ENCODE measurements at regions not wholly inside any gene's neighbourhood (a gene's known extent, or its start where the extent isn't known, plus 50 kb on each side); places are given as distances from the start of the nearest gene placed in this dataset.

GRCh38 chr6:164214066-164214465 is 799.5 kb downstream of the QKI start:
- H3K4me1 ChIP-seq (ENCODE audit: control insufficient read depth, insufficient read depth, low read length), result peaks cover 7% of the 10 kb centered on the region
- no peak overlapping the region for H3K4me3 ChIP-seq (ENCODE audit: low read length)
- no peaks in the 10 kb centered on the region for H3K9me3 ChIP-seq (replicated peaks; ENCODE audit: control insufficient read depth, low read depth, low read length)
- DNase-seq, result peak; percentile 13
- WGBS (ENCODE audit: insufficient coverage), result 51% methylated on average over 2 of the region's 8 CpGs
- no peaks in the 10 kb centered on the region for H3K27me3 ChIP-seq (ENCODE audit: control insufficient read depth, insufficient read depth, low read length)
- no peaks in the 10 kb centered on the region for H3K36me3 ChIP-seq (ENCODE audit: control insufficient read depth, insufficient read depth, low read length)
- H3K27ac ChIP-seq (ENCODE audit: low read length), result no peak overlapping the region

GRCh38 chr6:164211254-164211653 is 796.7 kb downstream of the QKI start:
- no peaks in the 10 kb centered on the region for H3K36me3 ChIP-seq (ENCODE audit: control insufficient read depth, insufficient read depth, low read length)
- WGBS (ENCODE audit: insufficient coverage), result 86% methylated on average over 1 of the region's 3 CpGs
- no peak for DNase-seq

GRCh38 chr6:164210783-164211182 is 796.3 kb downstream of the QKI start:
- no peak overlapping the region for H3K27ac ChIP-seq (ENCODE audit: low read length)
- no peak overlapping the region for H3K4me3 ChIP-seq (ENCODE audit: low read length)
- no peaks in the 10 kb centered on the region for H3K36me3 ChIP-seq (ENCODE audit: control insufficient read depth, insufficient read depth, low read length)
- no peaks in the 10 kb centered on the region for H3K9me3 ChIP-seq (replicated peaks; ENCODE audit: control insufficient read depth, low read depth, low read length)
- no peaks in the 10 kb centered on the region for H3K27me3 ChIP-seq (ENCODE audit: control insufficient read depth, insufficient read depth, low read length)
- no peak for DNase-seq
- H3K4me1 ChIP-seq (ENCODE audit: control insufficient read depth, insufficient read depth, low read length), result peaks cover 2% of the 10 kb centered on the region
- WGBS (ENCODE audit: insufficient coverage), result 93% methylated on average over 2 of the region's 5 CpGs

More at GRCh38 chr6:164211254-164211653, 796.7 kb downstream of the QKI start:
- peaks cover 2% of the 10 kb centered on the region for H3K4me1 ChIP-seq (ENCODE audit: control insufficient read depth, insufficient read depth, low read length)
- no peak overlapping the region for H3K4me3 ChIP-seq (ENCODE audit: low read length)
- H3K9me3 ChIP-seq (replicated peaks; ENCODE audit: control insufficient read depth, low read depth, low read length), result no peaks in the 10 kb centered on the region
- no peaks in the 10 kb centered on the region for H3K27me3 ChIP-seq (ENCODE audit: control insufficient read depth, insufficient read depth, low read length)
- H3K27ac ChIP-seq (ENCODE audit: low read length), result no peak overlapping the region

- 57% methylated on average over 1 of the region's 2 CpGs for WGBS (ENCODE audit: insufficient coverage)
These were observed 795.8 kb downstream of the QKI start for GRCh38 chr6:164210323-164210722.

GRCh38 chr6:164208371-164208770 is 793.9 kb downstream of the QKI start:
- Histone ChIP-seq H3K27me3 (ENCODE audit: control insufficient read depth, insufficient read depth, low read length) (no peaks in the 10 kb centered on the region), H3K9me3 (replicated peaks; ENCODE audit: control insufficient read depth, low read depth, low read length) (no peaks in the 10 kb centered on the region), H3K27ac (ENCODE audit: low read length) (no peak overlapping the region), H3K4me3 (ENCODE audit: low read length) (no peak overlapping the region), H3K36me3 (ENCODE audit: control insufficient read depth, insufficient read depth, low read length) (no peaks in the 10 kb centered on the region), H3K4me1 (ENCODE audit: control insufficient read depth, insufficient read depth, low read length) (no peaks in the 10 kb centered on the region)
- 67% methylated on average over 1 of the region's 8 CpGs for WGBS (ENCODE audit: insufficient coverage)
- no peak for DNase-seq

More at GRCh38 chr6:164210323-164210722, 795.8 kb downstream of the QKI start:
- H3K4me1 ChIP-seq (ENCODE audit: control insufficient read depth, insufficient read depth, low read length), result peaks cover 2% of the 10 kb centered on the region
- H3K36me3 ChIP-seq (ENCODE audit: control insufficient read depth, insufficient read depth, low read length), result no peaks in the 10 kb centered on the region
- no peaks in the 10 kb centered on the region for H3K27me3 ChIP-seq (ENCODE audit: control insufficient read depth, insufficient read depth, low read length)
- no peaks in the 10 kb centered on the region for H3K9me3 ChIP-seq (replicated peaks; ENCODE audit: control insufficient read depth, low read depth, low read length)
- no peak overlapping the region for H3K4me3 ChIP-seq (ENCODE audit: low read length)
- no peak for DNase-seq
- no peak overlapping the region for H3K27ac ChIP-seq (ENCODE audit: low read length)

GRCh38 chr6:164206807-164207423 is 792.4 kb downstream of the QKI start:
- no peaks in the 10 kb centered on the region for H3K4me1 ChIP-seq (ENCODE audit: control insufficient read depth, insufficient read depth, low read length)
- no peak for DNase-seq
- no peaks in the 10 kb centered on the region for H3K36me3 ChIP-seq (ENCODE audit: control insufficient read depth, insufficient read depth, low read length)
- 60% methylated on average over 1 of the region's 2 CpGs for WGBS (ENCODE audit: insufficient coverage)
- no peak overlapping the region for H3K4me3 ChIP-seq (ENCODE audit: low read length)
- H3K27me3 ChIP-seq (ENCODE audit: control insufficient read depth, insufficient read depth, low read length), result no peaks in the 10 kb centered on the region
- no peaks in the 10 kb centered on the region for H3K9me3 ChIP-seq (replicated peaks; ENCODE audit: control insufficient read depth, low read depth, low read length)
- H3K27ac ChIP-seq (ENCODE audit: low read length), result no peak overlapping the region

- Histone ChIP-seq H3K36me3 (ENCODE audit: control insufficient read depth, insufficient read depth, low read length) (no peaks in the 10 kb centered on the region), H3K9me3 (replicated peaks; ENCODE audit: control insufficient read depth, low read depth, low read length) (no peaks in the 10 kb centered on the region), H3K27me3 (ENCODE audit: control insufficient read depth, insufficient read depth, low read length) (no peaks in the 10 kb centered on the region), H3K4me3 (ENCODE audit: low read length) (no peak overlapping the region), H3K4me1 (ENCODE audit: control insufficient read depth, insufficient read depth, low read length) (peaks cover 6% of the 10 kb centered on the region), H3K27ac (ENCODE audit: low read length) (no peak overlapping the region)
- no CpG with 5 or more reads among the region's 1 CpG for WGBS (ENCODE audit: insufficient coverage)
- no peak for DNase-seq
These were observed 785.6 kb downstream of the QKI start for GRCh38 chr6:164200071-164200470.

- H3K27ac ChIP-seq (ENCODE audit: low read length), result no peak overlapping the region
- peaks cover 7% of the 10 kb centered on the region for H3K4me1 ChIP-seq (ENCODE audit: control insufficient read depth, insufficient read depth, low read length)
- WGBS (ENCODE audit: insufficient coverage), result no CpG with 5 or more reads among the region's 1 CpG
- H3K36me3 ChIP-seq (ENCODE audit: control insufficient read depth, insufficient read depth, low read length), result no peaks in the 10 kb centered on the region
- H3K4me3 ChIP-seq (ENCODE audit: low read length), result no peak overlapping the region
- H3K9me3 ChIP-seq (replicated peaks; ENCODE audit: control insufficient read depth, low read depth, low read length), result no peaks in the 10 kb centered on the region
- H3K27me3 ChIP-seq (ENCODE audit: control insufficient read depth, insufficient read depth, low read length), result no peaks in the 10 kb centered on the region
- peak; percentile 51 for DNase-seq
These were observed 781.4 kb downstream of the QKI start for GRCh38 chr6:164195942-164196281.

GRCh38 chr6:164195278-164195941 is 780.9 kb downstream of the QKI start:
- Histone ChIP-seq H3K4me1 (ENCODE audit: control insufficient read depth, insufficient read depth, low read length) (peaks cover 7% of the 10 kb centered on the region), H3K9me3 (replicated peaks; ENCODE audit: control insufficient read depth, low read depth, low read length) (no peaks in the 10 kb centered on the region), H3K27ac (ENCODE audit: low read length) (peak overlapping the region; percentile 13), H3K27me3 (ENCODE audit: control insufficient read depth, insufficient read depth, low read length) (no peaks in the 10 kb centered on the region), H3K4me3 (ENCODE audit: low read length) (no peak overlapping the region), H3K36me3 (ENCODE audit: control insufficient read depth, insufficient read depth, low read length) (no peaks in the 10 kb centered on the region)
- DNase-seq, result peak; percentile 72
- 100% methylated on average over 1 of the region's 6 CpGs for WGBS (ENCODE audit: insufficient coverage)

GRCh38 chr6:164188861-164189260 is 774.3 kb downstream of the QKI start:
- H3K27me3 ChIP-seq (ENCODE audit: control insufficient read depth, insufficient read depth, low read length), result no peaks in the 10 kb centered on the region
- no peak overlapping the region for H3K4me3 ChIP-seq (ENCODE audit: low read length)
- H3K27ac ChIP-seq (ENCODE audit: low read length), result no peak overlapping the region
- H3K9me3 ChIP-seq (replicated peaks; ENCODE audit: control insufficient read depth, low read depth, low read length), result no peaks in the 10 kb centered on the region
- H3K4me1 ChIP-seq (ENCODE audit: control insufficient read depth, insufficient read depth, low read length), result peaks cover 4% of the 10 kb centered on the region
- no peak for DNase-seq
- H3K36me3 ChIP-seq (ENCODE audit: control insufficient read depth, insufficient read depth, low read length), result no peaks in the 10 kb centered on the region
- 90% methylated on average over 2 of the region's 4 CpGs for WGBS (ENCODE audit: insufficient coverage)

Measured in muscle of leg (tissue), 3 donors.